Colonic mucosa (tissue), 4 donors: ENCODE measurements at regions not wholly inside any gene's neighbourhood (a gene's known extent, or its start where the extent isn't known, plus 50 kb on each side); places are given as distances from the start of the nearest gene placed in this dataset.

Experiments used
- DNase-seq: peaks from one replicate; pipeline ENCODE4 v3.0.0-alpha.2; 2020
- H3K27ac ChIP-seq: fragments of 200-600 bp; one replicate; pipeline ENCODE4 v1.8.0; 2021
- H3K27me3 ChIP-seq: fragments of 200-600 bp; one replicate; pipeline ENCODE4 v1.8.0; 2021
- H3K36me3 ChIP-seq: fragments of 200-600 bp; one replicate; pipeline ENCODE4 v1.8.0; 2021
- H3K4me1 ChIP-seq: fragments of 200-600 bp; one replicate; pipeline ENCODE4 v1.8.0; 2021; ENCODE audit warnings: mild to moderate bottlenecking
- H3K4me3 ChIP-seq: fragments of 200-600 bp; one replicate; pipeline ENCODE4 v1.8.0; 2021
- H3K9ac ChIP-seq, 2 donors: one replicate each; pipeline ENCODE4 v1.7.0; 2013; ENCODE audit warnings: control low read depth in 2 of 2, low read depth in 2 of 2, low read length in 2 of 2
- H3K9me3 ChIP-seq: fragments of 200-600 bp; one replicate; pipeline ENCODE4 v1.8.0; 2021
- intact Hi-C: fragments of 100-400 bp; cut with DNase I; formaldehyde crosslinking; loops from one replicate; pipeline ENCODE4 v1.14.1; 2022
- TF ChIP-seq, protein P1 (sequence below): fragments of 200-600 bp; IDR thresholded peaks from one replicate; pipeline ENCODE4 v1.8.0; 2022; ENCODE audit warnings: antibody characterized with exemption, mild to moderate bottlenecking
- donor health status: healthy.
- donor health status: DM: no; HTN: no; CAD: no.
- donor health status: DM: no; HTN: no; CAD: no.

DNA sequence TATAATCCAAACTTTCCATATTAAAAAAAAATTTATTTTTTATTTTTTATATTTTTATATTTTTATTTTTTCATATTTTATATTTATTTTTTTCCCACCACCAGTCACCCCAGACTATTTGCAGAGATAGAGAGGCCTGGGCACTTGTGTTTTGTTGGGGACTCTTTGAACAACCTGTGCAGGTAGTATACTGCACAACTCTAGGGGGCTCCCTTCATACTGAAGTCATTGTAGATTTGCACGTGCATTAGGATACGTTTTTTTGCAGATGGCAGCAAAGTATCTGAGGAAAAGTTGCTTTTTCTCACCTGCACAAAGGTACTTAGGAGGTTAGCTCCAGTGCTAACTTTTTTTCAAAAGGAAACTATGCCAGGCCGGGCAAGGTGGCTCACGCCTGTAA lies 73.9 kb upstream of the TANC1 start:
- TF ChIP-seq, protein P1, sequence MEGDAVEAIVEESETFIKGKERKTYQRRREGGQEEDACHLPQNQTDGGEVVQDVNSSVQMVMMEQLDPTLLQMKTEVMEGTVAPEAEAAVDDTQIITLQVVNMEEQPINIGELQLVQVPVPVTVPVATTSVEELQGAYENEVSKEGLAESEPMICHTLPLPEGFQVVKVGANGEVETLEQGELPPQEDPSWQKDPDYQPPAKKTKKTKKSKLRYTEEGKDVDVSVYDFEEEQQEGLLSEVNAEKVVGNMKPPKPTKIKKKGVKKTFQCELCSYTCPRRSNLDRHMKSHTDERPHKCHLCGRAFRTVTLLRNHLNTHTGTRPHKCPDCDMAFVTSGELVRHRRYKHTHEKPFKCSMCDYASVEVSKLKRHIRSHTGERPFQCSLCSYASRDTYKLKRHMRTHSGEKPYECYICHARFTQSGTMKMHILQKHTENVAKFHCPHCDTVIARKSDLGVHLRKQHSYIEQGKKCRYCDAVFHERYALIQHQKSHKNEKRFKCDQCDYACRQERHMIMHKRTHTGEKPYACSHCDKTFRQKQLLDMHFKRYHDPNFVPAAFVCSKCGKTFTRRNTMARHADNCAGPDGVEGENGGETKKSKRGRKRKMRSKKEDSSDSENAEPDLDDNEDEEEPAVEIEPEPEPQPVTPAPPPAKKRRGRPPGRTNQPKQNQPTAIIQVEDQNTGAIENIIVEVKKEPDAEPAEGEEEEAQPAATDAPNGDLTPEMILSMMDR: no peak
- no peak overlapping the region for H3K27ac ChIP-seq
- intact Hi-C loops: no loop called here

DNA sequence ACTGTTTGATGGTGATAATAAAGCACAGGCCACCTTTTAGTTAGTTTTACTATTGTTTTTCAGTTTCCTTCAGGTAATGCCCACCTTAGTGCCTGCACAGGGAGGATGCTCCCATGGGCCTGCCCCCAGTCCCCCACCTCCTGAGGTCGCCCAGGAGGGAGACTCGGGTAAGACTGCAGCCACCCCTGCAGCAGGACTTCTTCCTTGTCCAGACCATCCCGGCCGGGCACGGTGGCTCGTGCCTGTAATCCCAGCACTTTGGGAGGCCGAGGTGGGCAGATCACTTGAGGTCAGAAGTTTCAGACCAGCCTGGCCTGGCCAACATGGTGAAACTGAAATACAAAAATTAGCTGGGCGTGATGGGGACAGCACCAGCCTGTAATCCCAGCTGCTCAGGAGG lies 68.1 kb upstream of the TANC1 start:
- no peak overlapping the region for H3K27ac ChIP-seq

More for the DNA sequence above, 73.9 kb upstream of the TANC1 start:
- H3K4me1 ChIP-seq: no peaks in the 10 kb centered on the region
- H3K36me3 ChIP-seq: no peaks in the 10 kb centered on the region
- no peak overlapping the region for H3K9ac ChIP-seq
- DNase-seq: no peak
- no peaks in the 10 kb centered on the region for H3K27me3 ChIP-seq
- H3K4me3 ChIP-seq: no peak overlapping the region
- H3K9me3 ChIP-seq: no peaks in the 10 kb centered on the region

DNA sequence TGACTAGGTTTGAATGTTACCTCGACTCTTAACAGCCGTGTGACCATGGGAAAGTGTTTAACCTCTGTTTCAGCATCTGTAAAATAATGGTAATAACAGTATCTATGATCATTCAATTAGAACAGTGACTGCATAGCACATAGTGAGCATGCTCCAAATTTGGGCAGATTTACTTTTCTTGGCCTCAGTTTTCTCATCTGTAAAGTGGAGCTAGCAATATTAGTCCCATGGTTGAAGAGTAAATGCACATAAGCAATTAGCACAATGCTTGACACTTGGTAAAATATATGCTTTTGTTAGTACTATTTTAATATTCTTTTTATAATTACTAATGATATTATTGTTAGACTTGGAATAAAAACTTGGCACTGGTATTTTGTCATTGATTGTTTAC lies 66.4 kb upstream of the TANC1 start:
- intact Hi-C loops: loop anchor here (2.0 to 10.0 kb wide), 2 partner anchors 217 to 283 kb away; no protein-coding TSS in a partner anchor
- Histone ChIP-seq H3K9ac (no peak overlapping the region), H3K27me3 (no peaks in the 10 kb centered on the region), H3K9me3 (no peaks in the 10 kb centered on the region), H3K36me3 (no peaks in the 10 kb centered on the region), H3K27ac (no peak overlapping the region), H3K4me1 (no peaks in the 10 kb centered on the region), H3K4me3 (no peak overlapping the region)
- DNase-seq: no peak
- TF ChIP-seq, protein P1: no peak

More for the DNA sequence above, 68.1 kb upstream of the TANC1 start:
- TF ChIP-seq, protein P1: no peak
- H3K4me3 ChIP-seq: no peak overlapping the region
- intact Hi-C loops: loop anchor here (10.0 kb wide), 1 partner anchor 284 kb away; no protein-coding TSS in a partner anchor
- no peaks in the 10 kb centered on the region for H3K4me1 ChIP-seq
- H3K27me3 ChIP-seq: no peaks in the 10 kb centered on the region
- DNase-seq: no peak
- no peak overlapping the region for H3K9ac ChIP-seq
- no peaks in the 10 kb centered on the region for H3K9me3 ChIP-seq
- no peaks in the 10 kb centered on the region for H3K36me3 ChIP-seq

DNA sequence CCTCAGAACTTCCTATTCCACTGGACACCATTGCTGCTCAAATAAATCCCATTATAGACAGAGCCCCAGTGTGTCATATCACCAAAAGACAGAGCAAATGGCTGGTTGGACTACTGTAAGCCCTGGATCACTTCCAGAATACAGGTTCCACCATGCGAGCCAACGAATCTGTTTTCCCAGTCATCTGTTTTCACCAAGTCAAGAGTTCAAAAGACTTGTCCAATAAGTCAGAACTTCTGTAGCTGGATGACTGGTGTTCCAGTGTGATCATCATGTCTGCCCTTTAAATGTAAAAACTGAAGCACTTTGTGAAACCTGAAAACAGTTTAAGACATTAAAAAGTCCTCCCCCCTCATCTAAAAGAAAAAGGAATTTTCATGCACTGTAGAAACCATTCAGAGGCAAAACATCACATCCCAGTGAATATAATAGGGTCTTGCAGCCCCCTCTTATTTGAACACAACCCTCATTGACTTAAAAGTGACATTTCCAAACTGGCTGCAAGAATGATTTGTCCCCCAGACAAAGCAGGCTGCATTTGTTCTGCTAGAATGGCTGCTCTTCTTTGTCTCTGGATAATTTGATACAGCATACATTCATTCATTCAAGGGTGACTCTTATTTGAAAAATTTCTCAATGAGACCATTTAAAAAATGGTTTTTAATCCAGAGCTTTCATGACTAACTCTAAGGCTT lies 64.6 kb upstream of the TANC1 start:
- Histone ChIP-seq H3K9me3 (no peaks in the 10 kb centered on the region), H3K4me3 (no peak overlapping the region), H3K36me3 (no peaks in the 10 kb centered on the region), H3K27ac (no peak overlapping the region), H3K27me3 (no peaks in the 10 kb centered on the region), H3K9ac (no peak overlapping the region), H3K4me1 (no peaks in the 10 kb centered on the region)
- DNase-seq: no peak
- intact Hi-C loops: loop anchor here (2.0 to 10.0 kb wide), 2 partner anchors 215 to 281 kb away; no protein-coding TSS in a partner anchor
- TF ChIP-seq, protein P1: no peak

DNA sequence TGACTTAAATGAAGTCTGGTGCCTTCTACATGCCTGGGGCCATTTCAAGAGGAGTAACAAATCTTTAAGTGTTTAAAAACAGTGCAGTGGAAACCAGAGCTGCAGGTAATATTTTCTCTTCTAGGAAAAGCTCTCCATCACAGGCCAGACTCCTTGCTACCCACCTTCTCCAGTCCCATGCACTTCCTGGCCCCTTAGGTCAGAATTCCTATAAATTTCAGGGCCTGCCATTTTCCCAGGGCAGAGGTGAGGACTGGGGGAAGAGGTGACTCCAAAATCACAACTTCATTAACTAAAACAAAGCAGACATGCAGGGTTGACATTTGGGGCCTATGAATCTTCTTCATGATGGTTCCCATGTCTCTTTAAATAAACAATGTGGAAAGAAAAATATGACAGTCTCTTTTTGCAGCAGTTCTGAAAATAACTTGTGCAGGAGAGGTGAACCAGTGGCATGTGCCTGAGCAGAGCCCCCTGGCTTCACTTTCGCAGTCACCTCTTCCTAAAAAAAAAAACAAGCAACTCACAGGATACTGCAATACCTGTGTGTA lies 63.7 kb upstream of the TANC1 start:
- intact Hi-C loops: loop anchor here (10.0 kb wide), 1 partner anchor 280 kb away; no protein-coding TSS in a partner anchor
- no peak for DNase-seq
- Histone ChIP-seq H3K27me3 (no peaks in the 10 kb centered on the region), H3K4me1 (no peaks in the 10 kb centered on the region), H3K4me3 (no peak overlapping the region), H3K27ac (no peak overlapping the region), H3K9ac (no peak overlapping the region), H3K36me3 (no peaks in the 10 kb centered on the region), H3K9me3 (no peaks in the 10 kb centered on the region)
- TF ChIP-seq, protein P1: no peak
